Suppressor macrophage (primary cell): ENCODE measurements at regions not wholly inside any gene's neighbourhood (a gene's known extent, or its start where the extent isn't known, plus 50 kb on each side); places are given as distances from the start of the nearest gene placed in this dataset.

Experiments
- DNase-seq, 4 experiments: peaks; one replicate each; pipeline ENCODE4 v3.0.0-alpha.2; 2020 to 2022

GRCh38 chr1:226491093-226491850 is 57.3 kb upstream of the STUM start:
- DNase-seq = no peak

DNA sequence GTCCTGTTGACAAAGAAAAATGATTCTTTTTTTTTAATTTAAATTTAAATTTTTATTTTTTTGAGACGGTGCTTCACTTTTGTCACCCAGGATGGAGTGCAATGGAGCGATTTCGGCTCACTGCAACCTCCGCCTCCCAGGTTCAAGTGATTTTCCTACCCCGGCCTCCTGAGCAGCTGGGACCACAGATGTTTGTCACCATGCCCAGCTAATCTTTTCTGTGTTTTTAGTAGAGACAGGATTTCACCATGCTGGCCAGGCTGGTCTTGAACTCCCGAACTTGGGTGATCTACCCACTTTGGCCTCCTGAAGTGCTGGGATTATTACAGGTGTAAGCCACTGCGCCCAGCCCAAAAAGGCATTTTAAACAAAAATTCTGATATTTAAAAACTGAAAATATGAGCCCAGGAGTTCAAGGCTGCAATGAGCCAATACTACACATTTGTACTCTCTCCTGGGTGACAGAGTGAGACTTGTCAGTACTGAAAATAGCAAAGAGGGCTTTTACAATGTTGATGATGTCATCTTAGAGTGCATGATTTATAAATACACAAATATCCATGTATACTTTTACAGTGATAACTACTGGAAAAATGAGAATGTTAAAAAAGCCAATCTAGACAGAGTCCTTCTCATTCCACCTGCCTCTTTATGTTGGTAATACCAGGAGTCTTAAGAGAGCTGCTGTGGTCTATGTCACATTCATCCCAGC is 56.0 kb upstream of the STUM start:
- no peak for DNase-seq

- no peak for DNase-seq
Measured at GRCh38 chr1:226494092-226494609, 54.4 kb upstream of the STUM start.

DNA sequence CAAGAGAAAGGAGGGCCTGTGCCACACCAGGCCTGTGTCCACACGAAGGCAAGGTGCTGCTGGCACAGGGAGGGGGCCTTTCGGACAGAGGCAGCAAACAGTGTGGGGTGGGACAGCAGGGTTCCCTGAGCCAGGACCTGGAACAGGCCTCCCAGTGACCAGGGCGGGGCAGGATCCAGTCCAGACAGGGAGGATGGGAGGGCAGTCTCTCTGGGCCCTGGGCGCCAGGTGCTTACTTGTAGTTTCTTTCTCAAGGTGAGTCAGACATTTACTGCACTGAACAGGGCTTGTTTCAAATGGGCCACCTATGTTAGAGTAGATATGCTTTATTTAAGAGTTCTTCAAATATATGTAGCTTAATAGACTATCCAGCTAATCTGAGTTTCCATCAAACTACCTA is 52.8 kb upstream of the STUM start:
- DNase-seq = no peak

DNA sequence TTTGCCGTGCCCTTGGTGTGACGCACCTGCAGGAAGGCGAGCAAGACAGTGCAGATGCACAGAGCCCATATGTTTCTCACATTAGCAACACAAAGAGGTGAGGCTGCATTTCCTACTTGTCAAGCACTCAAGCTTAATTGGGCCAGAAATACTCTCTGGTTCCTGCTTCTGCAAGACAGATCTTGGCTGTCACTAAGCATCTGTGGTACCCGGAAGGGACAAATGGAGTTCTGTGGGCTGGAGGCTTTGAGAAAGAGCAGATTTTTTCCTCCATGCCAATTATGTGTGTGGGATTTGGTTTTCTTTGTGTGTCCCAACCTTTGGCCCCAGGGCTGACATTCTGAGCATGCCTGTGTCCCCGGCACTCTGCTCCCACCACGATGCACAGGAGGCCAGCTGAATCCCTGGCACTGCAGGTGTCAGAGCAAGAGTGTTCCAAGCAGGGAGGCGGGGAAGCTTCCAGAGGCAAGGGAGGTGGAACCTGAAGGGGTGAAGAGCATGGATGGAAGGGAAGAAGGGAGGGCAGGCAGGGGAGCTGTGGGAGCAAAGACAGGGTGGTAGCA is 52.0 kb upstream of the STUM start:
- no peak for DNase-seq

- DNase-seq = no peak
Measured at GRCh38 chr1:226497276-226497833, 51.2 kb upstream of the STUM start.

GRCh38 chr1:226497991-226498639 is 50.4 kb upstream of the STUM start:
- no peak for DNase-seq

DNA sequence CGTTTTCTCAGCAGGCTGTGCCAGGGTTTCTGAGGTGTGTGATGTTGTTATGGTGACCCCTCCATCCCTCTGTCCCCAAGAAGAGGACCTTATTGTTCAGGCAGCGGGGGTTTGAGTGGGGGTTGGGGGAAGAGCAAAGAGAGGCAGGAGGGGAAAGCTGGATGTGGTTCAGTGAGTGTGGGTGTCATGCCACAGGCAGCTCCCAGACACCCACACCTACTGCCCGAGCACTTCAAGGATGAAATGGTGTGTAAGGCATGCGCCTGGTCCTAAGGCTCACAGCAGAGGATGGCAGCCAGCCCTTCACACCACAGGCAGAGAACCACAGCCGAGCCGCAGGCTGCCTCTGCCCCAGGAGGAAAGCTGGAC is 49.9 kb upstream of the STUM start:
- no peak for DNase-seq
